Transverse colon (tissue), 4 donors: ENCODE measurements at regions not wholly inside any gene's neighbourhood (a gene's known extent, or its start where the extent isn't known, plus 50 kb on each side); places are given as distances from the start of the nearest gene placed in this dataset.

Experiments
- DNase-seq: peaks from one replicate; pipeline ENCODE4 v3.0.0-alpha.2; 2019
- H3K27ac ChIP-seq, 4 donors: fragments of 200-600 bp; sonication (generic); 2 replicates each; pipeline ENCODE4 v1.5.1; 2016 to 2018; ENCODE audit warnings: inconsistent platforms in 4 of 4
- H3K27me3 ChIP-seq: fragments of 200-600 bp; sonication (generic); 2 replicates; pipeline ENCODE4 v1.5.1; 2017; ENCODE audit warnings: inconsistent platforms
- H3K36me3 ChIP-seq, 4 donors: fragments of 200-600 bp; sonication (generic); 2 replicates each; pipeline ENCODE4 v1.5.1; 2017 to 2019; ENCODE audit warnings: inconsistent platforms in 4 of 4
- H3K4me1 ChIP-seq, 4 donors: fragments of 200-600 bp; sonication (generic); 2 replicates each; pipeline ENCODE4 v1.5.1; 2017 to 2020; ENCODE audit warnings: inconsistent platforms in 4 of 4
- H3K4me3 ChIP-seq, 4 donors: fragments of 200-600 bp; sonication (generic); 1 replicate in 1 of 4; 2 replicates in 3 of 4; pipeline versions ENCODE4 v1.5.1 to v1.6.1; 2017 to 2019; ENCODE audit warnings: inconsistent platforms in 4 of 4
- H3K9me3 ChIP-seq, 2 donors: fragments of 200-600 bp; sonication (generic); 2 replicates each; pipeline ENCODE4 v1.5.1; 2017 to 2019; ENCODE audit warnings: inconsistent platforms in 2 of 2
- EP300 ChIP-seq: sonication (generic); formaldehyde crosslinking; IDR thresholded peaks from one replicate; pipeline ENCODE4 v1.6.1; 2017; ENCODE audit warnings: antibody characterized with exemption, low read depth
- POLR2A ChIP-seq: fragments of 450-650 bp; IDR thresholded peaks from one replicate; pipeline ENCODE4 v1.6.1; 2016; ENCODE audit warnings: antibody characterized with exemption, mild to moderate bottlenecking, moderate library complexity
- POLR2AphosphoS5 ChIP-seq, 3 donors: sonication (generic); formaldehyde crosslinking; IDR thresholded peaks; one replicate each; pipeline ENCODE4 v1.6.1; 2016; ENCODE audit warnings: antibody characterized with exemption in 3 of 3
- WGBS, 2 donors: methylation state at CpG; one replicate each; pipeline ENCODE4 v1.1.5; 2018; ENCODE audit warnings: low coverage in 1 of 2; 5-methylcytosine and 5-hydroxymethylcytosine counted together
- in situ Hi-C, 4 donors: fragments of 200-750 bp; cut with MboI; loops; one replicate each; pipeline versions ENCODE4 v1.15.0 to v1.15.1; 2017; ENCODE audit warnings: low sequenced_read_pairs in 3 of 4, low pct_ligation_motif_present in 1 of 4, low pct_unique_long_range_greater_than_20kb in 1 of 4
- intact Hi-C: fragments of 100-400 bp; cut with DNase I; formaldehyde crosslinking; loops from one replicate; pipeline ENCODE4 v1.15.1; 2023; ENCODE audit warnings: low total_unique reads
- TF ChIP-seq, protein P1 (sequence below), 5 experiments: fragments of 200-600 bp in 3 of 5; fragments of 450-650 bp in 2 of 5; sonication (generic) in 3 of 5; IDR thresholded peaks; 1 replicate in 2 of 5; 2 replicates in 3 of 5; pipeline ENCODE4 v1.5.1; 2016 to 2017; ENCODE audit warnings: antibody characterized with exemption in 5 of 5, inconsistent platforms in 3 of 5, mild to moderate bottlenecking in 2 of 5, moderate library complexity in 1 of 5

DNA sequence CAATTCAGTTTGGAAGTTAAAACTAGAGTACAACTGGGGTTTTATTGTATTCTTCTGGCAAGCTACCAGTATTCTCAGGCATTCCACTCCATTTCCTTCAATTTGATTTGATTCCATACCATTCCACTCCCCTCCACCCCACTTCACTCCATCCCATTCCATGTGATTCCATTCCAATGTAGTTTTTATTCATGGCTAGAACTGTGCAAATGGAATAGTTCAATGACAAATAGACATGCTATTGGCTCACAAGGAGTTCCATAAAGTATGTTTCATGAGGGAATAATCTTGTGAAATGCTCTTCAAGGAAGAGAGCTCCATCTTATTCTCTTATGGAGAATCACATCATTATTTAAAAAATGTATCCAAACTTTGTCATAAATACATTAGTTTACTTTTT lies 285.0 kb upstream of the BMP2 start:
- intact Hi-C loops = no loop called here
- H3K27ac ChIP-seq = no peak overlapping the region
- no peaks in the 10 kb centered on the region for H3K27me3 ChIP-seq
- no peak overlapping the region for H3K4me3 ChIP-seq
- no peaks in the 10 kb centered on the region for H3K9me3 ChIP-seq
- in situ Hi-C loops = no loop called here
- DNase-seq = no peak
- H3K36me3 ChIP-seq = no peaks in the 10 kb centered on the region
- TF ChIP-seq POLR2AphosphoS5 (IDR thresholded peaks at IDR 0.05) (no peak), EP300 (no peak), POLR2A (no peak)
- TF ChIP-seq, protein P1, sequence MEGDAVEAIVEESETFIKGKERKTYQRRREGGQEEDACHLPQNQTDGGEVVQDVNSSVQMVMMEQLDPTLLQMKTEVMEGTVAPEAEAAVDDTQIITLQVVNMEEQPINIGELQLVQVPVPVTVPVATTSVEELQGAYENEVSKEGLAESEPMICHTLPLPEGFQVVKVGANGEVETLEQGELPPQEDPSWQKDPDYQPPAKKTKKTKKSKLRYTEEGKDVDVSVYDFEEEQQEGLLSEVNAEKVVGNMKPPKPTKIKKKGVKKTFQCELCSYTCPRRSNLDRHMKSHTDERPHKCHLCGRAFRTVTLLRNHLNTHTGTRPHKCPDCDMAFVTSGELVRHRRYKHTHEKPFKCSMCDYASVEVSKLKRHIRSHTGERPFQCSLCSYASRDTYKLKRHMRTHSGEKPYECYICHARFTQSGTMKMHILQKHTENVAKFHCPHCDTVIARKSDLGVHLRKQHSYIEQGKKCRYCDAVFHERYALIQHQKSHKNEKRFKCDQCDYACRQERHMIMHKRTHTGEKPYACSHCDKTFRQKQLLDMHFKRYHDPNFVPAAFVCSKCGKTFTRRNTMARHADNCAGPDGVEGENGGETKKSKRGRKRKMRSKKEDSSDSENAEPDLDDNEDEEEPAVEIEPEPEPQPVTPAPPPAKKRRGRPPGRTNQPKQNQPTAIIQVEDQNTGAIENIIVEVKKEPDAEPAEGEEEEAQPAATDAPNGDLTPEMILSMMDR (IDR thresholded peaks at IDR 0.05) = no peak
- no peaks in the 10 kb centered on the region for H3K4me1 ChIP-seq

DNA sequence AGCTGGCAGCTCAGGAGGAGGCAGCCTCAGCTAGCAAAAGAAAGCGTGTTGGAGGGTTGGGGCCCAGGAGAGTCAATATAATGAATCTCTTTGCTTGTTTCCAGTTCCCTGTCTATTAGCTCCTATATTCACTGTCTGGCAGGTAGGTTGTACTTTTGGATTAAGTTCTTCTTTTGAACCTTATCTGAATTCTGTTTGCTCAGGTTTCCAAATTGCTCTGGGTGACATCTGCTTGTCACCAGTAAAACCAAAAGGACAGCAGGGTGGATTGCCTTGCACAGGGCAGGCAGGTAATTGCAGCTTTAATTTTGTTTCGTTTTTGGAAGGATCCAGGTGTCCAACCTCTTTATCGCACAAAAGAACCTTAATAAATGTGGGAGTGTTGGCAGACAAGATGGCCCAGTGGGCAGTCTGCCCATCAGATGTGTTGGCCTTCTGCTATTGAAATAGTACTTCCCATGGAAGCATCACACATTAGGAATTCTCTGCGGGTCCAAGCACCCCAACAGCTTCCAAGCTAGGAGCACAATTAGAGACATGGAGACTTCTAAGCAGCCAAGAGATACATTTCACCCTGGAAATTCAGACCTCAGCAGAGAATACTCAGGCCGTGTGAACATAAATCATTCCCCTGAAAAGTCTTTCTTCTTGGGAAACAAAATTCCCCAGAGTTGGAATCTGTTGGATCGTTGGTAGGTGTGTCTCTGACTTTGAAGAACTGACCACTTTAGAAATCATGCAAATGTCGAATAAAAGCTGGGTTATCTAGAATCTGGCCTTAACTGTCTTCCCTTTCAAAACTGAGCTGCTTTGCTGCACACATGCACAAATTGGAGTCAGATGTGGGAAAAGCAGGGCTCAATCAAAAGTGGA lies 286.9 kb upstream of the BMP2 start:
- Histone ChIP-seq H3K4me3 (no peak overlapping the region), H3K27ac (no peak overlapping the region), H3K4me1 (no peaks in the 10 kb centered on the region), H3K9me3 (no peaks in the 10 kb centered on the region), H3K27me3 (no peaks in the 10 kb centered on the region), H3K36me3 (no peaks in the 10 kb centered on the region)
- intact Hi-C loops (no loop called here), in situ Hi-C loops (no loop called here)
- TF ChIP-seq POLR2A (no peak), POLR2AphosphoS5 (IDR thresholded peaks at IDR 0.05) (no peak), EP300 (no peak)
- TF ChIP-seq, protein P1 (IDR thresholded peaks at IDR 0.05) = no peak
- WGBS, 2 donors = 51 to 59% methylated on average over 4 to 7 of the region's 7 CpGs
- DNase-seq = no peak

DNA sequence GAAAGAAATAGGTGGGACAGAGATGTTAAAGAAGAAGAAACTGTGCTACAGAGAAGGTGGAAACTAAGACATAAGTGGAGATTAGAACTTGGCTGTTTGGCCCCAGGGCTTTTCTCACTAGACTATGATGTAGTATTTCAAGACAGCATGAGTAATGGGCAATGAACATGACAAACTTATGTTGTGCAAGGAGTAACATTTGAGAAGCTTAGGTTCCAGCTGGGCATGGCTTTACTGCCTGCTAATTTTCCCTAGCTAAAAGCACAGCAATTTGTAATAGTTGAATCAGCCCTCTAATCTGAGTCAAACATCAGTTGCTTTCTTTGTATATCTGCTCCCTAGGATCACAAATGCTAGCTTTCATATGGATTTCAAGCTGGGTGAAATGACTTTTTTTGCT lies 294.3 kb upstream of the BMP2 start:
- H3K4me3 ChIP-seq = no peak overlapping the region
- H3K36me3 ChIP-seq = no peaks in the 10 kb centered on the region
- TF ChIP-seq, protein P1 (IDR thresholded peaks at IDR 0.05) = no peak
- TF ChIP-seq POLR2A (no peak), POLR2AphosphoS5 (IDR thresholded peaks at IDR 0.05) (no peak), EP300 (no peak)
- H3K9me3 ChIP-seq = no peaks in the 10 kb centered on the region
- DNase-seq = no peak
- no peak overlapping the region for H3K27ac ChIP-seq
- no peaks in the 10 kb centered on the region for H3K4me1 ChIP-seq
- no peaks in the 10 kb centered on the region for H3K27me3 ChIP-seq
- intact Hi-C loops = no loop called here
- in situ Hi-C loops = no loop called here

- no peak for TF ChIP-seq POLR2AphosphoS5 (IDR thresholded peaks at IDR 0.05)
- TF ChIP-seq, protein P1 (IDR thresholded peaks at IDR 0.05) = no peak
- TF ChIP-seq POLR2A = no peak
- no peak for TF ChIP-seq EP300
- in situ Hi-C loops = no loop called here
- no peak for DNase-seq
- no peak overlapping the region for H3K27ac ChIP-seq
- H3K4me3 ChIP-seq = no peak overlapping the region
- intact Hi-C loops = no loop called here
- WGBS, 2 donors = 67 to 75% methylated on average over 1 of the region's 1 CpG
- H3K9me3 ChIP-seq = no peaks in the 10 kb centered on the region
- no peaks in the 10 kb centered on the region for H3K4me1 ChIP-seq
- H3K36me3 ChIP-seq = no peaks in the 10 kb centered on the region
- H3K27me3 ChIP-seq = no peaks in the 10 kb centered on the region
Observed at GRCh38 chr20:6471871-6472270, 295.6 kb upstream of the BMP2 start.
